Endothelial cell (in vitro differentiated cells): ENCODE measurements at regions not wholly inside any gene's neighbourhood (a gene's known extent, or its start where the extent isn't known, plus 50 kb on each side); places are given as distances from the start of the nearest gene placed in this dataset.

ENCODE experiments used
- DNase-seq: peaks from one replicate; pipeline ENCODE4 v3.0.0; 2021; ENCODE audit warnings: low spot score
- H3K27ac Mint-ChIP-seq: one replicate; pipeline ENCODE4 v1.8.0; 2021; ENCODE audit warnings: mixed read lengths, inconsistent platforms; ENCODE audit not compliant: unreplicated experiment
- H3K27me3 Mint-ChIP-seq: one replicate; pipeline ENCODE4 v1.8.0; 2021; ENCODE audit warnings: mild to moderate bottlenecking, moderate library complexity, mixed read lengths, inconsistent platforms; ENCODE audit not compliant: unreplicated experiment
- H3K36me3 Mint-ChIP-seq: one replicate; pipeline ENCODE4 v1.8.0; 2021; ENCODE audit warnings: mild to moderate bottlenecking, low read depth, mixed read lengths, inconsistent platforms; ENCODE audit not compliant: unreplicated experiment
- H3K4me1 Mint-ChIP-seq: one replicate; pipeline ENCODE4 v1.8.0; 2021; ENCODE audit warnings: mild to moderate bottlenecking, mixed read lengths, inconsistent platforms; ENCODE audit not compliant: unreplicated experiment
- H3K4me3 Mint-ChIP-seq: one replicate; pipeline ENCODE4 v1.8.0; 2021; ENCODE audit warnings: mild to moderate bottlenecking, mixed read lengths, inconsistent platforms; ENCODE audit not compliant: unreplicated experiment
- H3K9me3 Mint-ChIP-seq: one replicate; pipeline ENCODE4 v1.8.0; 2021; ENCODE audit warnings: mixed read lengths, inconsistent platforms; ENCODE audit not compliant: unreplicated experiment
- TF ChIP-seq, protein P1 (sequence below): fragments of 200-600 bp; sonication (generic); IDR thresholded peaks from one replicate; pipeline ENCODE4 v1.5.0; 2021; ENCODE audit warnings: antibody characterized with exemption; ENCODE audit not compliant: unreplicated experiment

- Mint-ChIP-seq H3K9me3 (no peaks in the 10 kb centered on the region), H3K27ac (no peak overlapping the region), H3K27me3 (no peaks in the 10 kb centered on the region), H3K4me3 (no peak overlapping the region), H3K4me1 (no peaks in the 10 kb centered on the region), H3K36me3 (no peaks in the 10 kb centered on the region)
- DNase-seq, result no peak
- TF ChIP-seq, protein P1, sequence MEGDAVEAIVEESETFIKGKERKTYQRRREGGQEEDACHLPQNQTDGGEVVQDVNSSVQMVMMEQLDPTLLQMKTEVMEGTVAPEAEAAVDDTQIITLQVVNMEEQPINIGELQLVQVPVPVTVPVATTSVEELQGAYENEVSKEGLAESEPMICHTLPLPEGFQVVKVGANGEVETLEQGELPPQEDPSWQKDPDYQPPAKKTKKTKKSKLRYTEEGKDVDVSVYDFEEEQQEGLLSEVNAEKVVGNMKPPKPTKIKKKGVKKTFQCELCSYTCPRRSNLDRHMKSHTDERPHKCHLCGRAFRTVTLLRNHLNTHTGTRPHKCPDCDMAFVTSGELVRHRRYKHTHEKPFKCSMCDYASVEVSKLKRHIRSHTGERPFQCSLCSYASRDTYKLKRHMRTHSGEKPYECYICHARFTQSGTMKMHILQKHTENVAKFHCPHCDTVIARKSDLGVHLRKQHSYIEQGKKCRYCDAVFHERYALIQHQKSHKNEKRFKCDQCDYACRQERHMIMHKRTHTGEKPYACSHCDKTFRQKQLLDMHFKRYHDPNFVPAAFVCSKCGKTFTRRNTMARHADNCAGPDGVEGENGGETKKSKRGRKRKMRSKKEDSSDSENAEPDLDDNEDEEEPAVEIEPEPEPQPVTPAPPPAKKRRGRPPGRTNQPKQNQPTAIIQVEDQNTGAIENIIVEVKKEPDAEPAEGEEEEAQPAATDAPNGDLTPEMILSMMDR, result no peak
These were observed 481.0 kb upstream of the CAMK1G start for GRCh38 chr1:209102531-209102930.

GRCh38 chr1:209103092-209103491 is 480.4 kb upstream of the CAMK1G start:
- no peaks in the 10 kb centered on the region for H3K9me3 Mint-ChIP-seq
- TF ChIP-seq, protein P1, result no peak
- no peaks in the 10 kb centered on the region for H3K27me3 Mint-ChIP-seq
- DNase-seq, result no peak
- no peaks in the 10 kb centered on the region for H3K4me1 Mint-ChIP-seq
- H3K27ac Mint-ChIP-seq, result no peak overlapping the region
- H3K36me3 Mint-ChIP-seq, result no peaks in the 10 kb centered on the region
- no peak overlapping the region for H3K4me3 Mint-ChIP-seq

DNA sequence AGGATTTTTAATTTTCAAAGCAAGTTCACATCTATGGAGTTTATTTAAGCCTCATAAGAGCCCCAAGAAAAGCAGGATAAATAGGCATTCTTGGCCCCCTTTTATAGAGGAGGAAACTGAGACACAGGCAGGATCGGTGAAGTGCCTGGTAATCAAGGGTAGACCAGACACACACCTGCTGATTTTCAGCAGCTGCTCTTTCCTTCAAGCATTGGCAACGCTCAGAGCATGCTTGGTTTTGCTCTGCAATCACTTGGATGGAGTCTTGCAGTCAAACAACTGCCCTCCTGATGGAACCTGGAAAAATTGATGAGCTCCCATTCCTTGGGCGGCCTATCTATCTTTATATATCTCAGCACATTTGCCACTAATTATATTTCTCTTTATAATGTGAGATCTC is 478.9 kb upstream of the CAMK1G start:
- H3K27ac Mint-ChIP-seq, result no peak overlapping the region
- no peaks in the 10 kb centered on the region for H3K9me3 Mint-ChIP-seq
- no peak overlapping the region for H3K4me3 Mint-ChIP-seq
- no peaks in the 10 kb centered on the region for H3K36me3 Mint-ChIP-seq
- no peaks in the 10 kb centered on the region for H3K4me1 Mint-ChIP-seq
- DNase-seq, result no peak
- TF ChIP-seq, protein P1, result no peak
- H3K27me3 Mint-ChIP-seq, result no peaks in the 10 kb centered on the region

GRCh38 chr1:209105701-209106100 is 477.8 kb upstream of the CAMK1G start:
- no peaks in the 10 kb centered on the region for H3K4me1 Mint-ChIP-seq
- no peak overlapping the region for H3K4me3 Mint-ChIP-seq
- peaks cover under 1% of the 10 kb centered on the region for H3K27me3 Mint-ChIP-seq
- no peaks in the 10 kb centered on the region for H3K9me3 Mint-ChIP-seq
- no peaks in the 10 kb centered on the region for H3K36me3 Mint-ChIP-seq
- no peak for DNase-seq
- no peak overlapping the region for H3K27ac Mint-ChIP-seq
- TF ChIP-seq, protein P1, result no peak

DNA sequence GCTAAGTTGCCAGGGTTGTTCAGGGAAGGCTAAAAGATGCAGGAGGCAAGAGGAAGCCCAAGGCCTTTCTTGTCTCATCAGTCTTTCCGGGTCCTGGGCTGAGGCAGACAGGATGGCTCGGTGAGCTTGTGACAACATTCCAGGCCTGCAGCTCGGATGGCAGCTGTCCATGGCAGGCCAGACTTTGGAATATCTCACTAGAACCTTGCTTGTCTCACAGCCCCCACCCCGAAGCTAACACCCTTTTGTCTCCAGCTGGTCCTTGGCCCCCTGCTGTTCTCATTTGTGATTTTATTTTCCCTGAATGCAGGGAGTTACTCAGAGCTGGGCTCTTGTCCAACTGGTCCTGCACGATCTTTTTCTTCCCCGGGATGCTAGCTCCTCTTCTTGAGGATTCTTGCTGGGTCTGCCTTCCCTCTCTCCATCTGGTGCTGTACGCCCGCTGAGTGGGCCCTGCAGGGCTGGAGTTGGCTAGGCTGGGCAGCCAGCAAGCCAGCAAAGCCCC is 477.2 kb upstream of the CAMK1G start:
- DNase-seq, result no peak
- Mint-ChIP-seq H3K27ac (no peak overlapping the region), H3K4me3 (no peak overlapping the region), H3K36me3 (no peaks in the 10 kb centered on the region), H3K27me3 (peaks cover 3% of the 10 kb centered on the region), H3K9me3 (no peaks in the 10 kb centered on the region), H3K4me1 (no peaks in the 10 kb centered on the region)
- TF ChIP-seq, protein P1, result no peak
